Neutrophil (primary cell): ENCODE measurements at regions not wholly inside any gene's neighbourhood (a gene's known extent, or its start where the extent isn't known, plus 50 kb on each side); places are given as distances from the start of the nearest gene placed in this dataset.

ENCODE experiments used
- H3K27ac ChIP-seq: fragments of 200-600 bp; sonication (generic); 2 replicates; pipeline ENCODE4 v1.5.1; 2016; ENCODE audit warnings: mild to moderate bottlenecking, moderate library complexity
- H3K27me3 ChIP-seq: fragments of 200-600 bp; sonication (generic); 2 replicates; pipeline ENCODE4 v1.6.0; 2016; ENCODE audit warnings: mild to moderate bottlenecking
- H3K36me3 ChIP-seq: fragments of 200-600 bp; sonication (generic); 2 replicates; pipeline ENCODE4 v1.5.1; 2017
- H3K4me1 ChIP-seq, 2 experiments: fragments of 200-600 bp in 1 of 2; sonication (generic) in 1 of 2; 1 replicate in 1 of 2; 2 replicates in 1 of 2; pipeline versions ENCODE4 v1.5.1 to v1.6.1; 2013 to 2016; ENCODE audit warnings: low read depth in 1 of 2, low read length in 1 of 2, mild to moderate bottlenecking in 1 of 2, moderate library complexity in 1 of 2; ENCODE audit not compliant: control insufficient read depth in 1 of 2, insufficient read depth in 1 of 2
- H3K4me3 ChIP-seq, 2 experiments: fragments of 200-600 bp in 1 of 2; sonication (generic) in 1 of 2; 1 replicate in 1 of 2; 2 replicates in 1 of 2; pipeline ENCODE4 v1.5.1; 2013 to 2016; ENCODE audit warnings: low read depth in 1 of 2, low read length in 1 of 2, mild to moderate bottlenecking in 1 of 2, moderate library complexity in 1 of 2
- H3K9me3 ChIP-seq: fragments of 200-600 bp; sonication (generic); 2 replicates; pipeline ENCODE4 v1.5.1; 2016
- CTCF ChIP-seq: fragments of 200-600 bp; sonication (generic); IDR thresholded peaks from 2 replicates; pipeline ENCODE4 v1.5.1; 2016; ENCODE audit warnings: antibody characterized with exemption

DNA sequence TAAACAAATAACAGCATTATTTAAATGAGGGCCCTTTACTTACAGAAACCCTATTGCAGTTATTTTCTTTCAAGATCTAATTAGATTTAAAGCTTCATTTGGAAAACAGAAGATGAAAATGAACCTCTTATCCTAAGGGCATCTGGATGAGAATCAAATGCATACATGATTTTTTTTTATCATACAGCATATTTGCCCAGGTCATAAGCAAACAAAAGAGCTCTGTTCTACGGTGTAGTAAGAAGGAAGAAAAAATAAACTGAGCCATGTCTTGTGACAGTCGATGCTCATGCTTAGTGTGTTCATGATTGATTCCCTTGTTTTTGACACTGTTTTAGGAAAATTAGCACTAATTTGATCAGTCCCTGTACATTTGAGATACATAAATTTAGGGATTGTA is 202.6 kb upstream of the RNF32 start:
- no peak for TF ChIP-seq CTCF
- H3K27me3 ChIP-seq, result peaks cover 7% of the 10 kb centered on the region
- H3K9me3 ChIP-seq, result no peaks in the 10 kb centered on the region
- H3K36me3 ChIP-seq, result no peaks in the 10 kb centered on the region
- H3K27ac ChIP-seq, result no peak overlapping the region
- H3K4me3 ChIP-seq, result no peak overlapping the region
- no peaks in the 10 kb centered on the region for H3K4me1 ChIP-seq

- Histone ChIP-seq H3K36me3 (no peaks in the 10 kb centered on the region), H3K9me3 (no peaks in the 10 kb centered on the region), H3K27ac (no peak overlapping the region), H3K27me3 (no peaks in the 10 kb centered on the region), H3K4me3 (no peak overlapping the region), H3K4me1 (no peaks in the 10 kb centered on the region)
- no peak for TF ChIP-seq CTCF
Observed at GRCh38 chr7:156437021-156437614, 203.5 kb upstream of the RNF32 start.

- Histone ChIP-seq H3K27me3 (no peaks in the 10 kb centered on the region), H3K9me3 (no peaks in the 10 kb centered on the region), H3K36me3 (no peaks in the 10 kb centered on the region), H3K4me1 (no peaks in the 10 kb centered on the region), H3K4me3 (no peak overlapping the region), H3K27ac (no peak overlapping the region)
- TF ChIP-seq CTCF, result no peak
Observed at GRCh38 chr7:156435486-156436231, 204.9 kb upstream of the RNF32 start.

DNA sequence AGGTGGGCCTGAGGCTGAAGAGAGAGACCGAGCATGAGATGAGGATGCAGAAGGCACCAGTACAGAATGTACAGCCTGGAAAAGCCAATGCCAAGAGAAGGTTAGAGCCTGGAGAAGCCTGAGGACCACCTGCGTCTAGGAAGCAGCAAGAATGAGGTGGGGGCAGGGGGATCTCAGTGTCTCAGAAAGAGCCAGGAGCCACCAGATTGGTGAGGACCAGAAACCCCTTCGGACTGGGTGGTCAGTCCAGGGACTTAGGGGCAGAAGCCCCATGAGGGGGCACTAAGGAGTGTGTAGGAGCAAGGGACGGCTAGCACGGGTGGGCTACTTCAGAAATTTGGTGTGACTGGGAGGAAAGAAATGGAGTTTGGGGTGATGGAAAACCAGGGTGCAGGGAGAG is 205.9 kb upstream of the RNF32 start:
- no peak for TF ChIP-seq CTCF
- H3K4me3 ChIP-seq, result no peak overlapping the region
- H3K9me3 ChIP-seq, result no peaks in the 10 kb centered on the region
- H3K27me3 ChIP-seq, result no peaks in the 10 kb centered on the region
- no peak overlapping the region for H3K27ac ChIP-seq
- H3K4me1 ChIP-seq, result no peaks in the 10 kb centered on the region
- H3K36me3 ChIP-seq, result no peaks in the 10 kb centered on the region

- H3K36me3 ChIP-seq, result no peaks in the 10 kb centered on the region
- no peaks in the 10 kb centered on the region for H3K4me1 ChIP-seq
- no peak for TF ChIP-seq CTCF
- H3K27ac ChIP-seq, result no peak overlapping the region
- no peak overlapping the region for H3K4me3 ChIP-seq
- H3K9me3 ChIP-seq, result no peaks in the 10 kb centered on the region
- H3K27me3 ChIP-seq, result no peaks in the 10 kb centered on the region
Observed at GRCh38 chr7:156432018-156432417, 208.6 kb upstream of the RNF32 start.
